OCI-LY1 (cell line): ENCODE measurements at regions not wholly inside any gene's neighbourhood (a gene's known extent, or its start where the extent isn't known, plus 50 kb on each side); places are given as distances from the start of the nearest gene placed in this dataset.

Source experiments
- H2AFZ ChIP-seq: fragments of 200-600 bp; sonication (generic), shearing (Covaris generic); 2 replicates; pipeline ENCODE4 v1.6.0; 2014; ENCODE audit warnings: antibody characterized with exemption, mild to moderate bottlenecking, low read length
- H3F3A ChIP-seq: fragments of 200-600 bp; sonication (generic), shearing (Covaris generic); 2 replicates; pipeline ENCODE4 v1.6.0; 2014; ENCODE audit warnings: mild to moderate bottlenecking, antibody characterized with exemption, low read length, moderate library complexity; ENCODE audit not compliant: insufficient read depth
- H3K27ac ChIP-seq: fragments of 200-600 bp; sonication (generic); 2 replicates; pipeline ENCODE4 v1.5.1; 2014; ENCODE audit warnings: low read length, mixed run types, mild to moderate bottlenecking, low read depth; ENCODE audit not compliant: poor library complexity, severe bottlenecking
- H3K27me3 ChIP-seq: fragments of 200-600 bp; sonication (generic); 2 replicates; pipeline ENCODE4 v1.6.0; 2014; ENCODE audit warnings: antibody characterized with exemption, mild to moderate bottlenecking, low read length, moderate library complexity; ENCODE audit not compliant: insufficient read depth
- H3K36me3 ChIP-seq: fragments of 200-600 bp; sonication (generic); 2 replicates; pipeline ENCODE4 v1.6.1; 2014; ENCODE audit warnings: mild to moderate bottlenecking, antibody characterized with exemption, low read length, moderate library complexity, mixed read lengths; ENCODE audit not compliant: insufficient read depth
- H3K4me1 ChIP-seq: fragments of 200-600 bp; sonication (generic); 2 replicates; pipeline ENCODE4 v1.5.1; 2014; ENCODE audit warnings: mild to moderate bottlenecking, low read length, moderate library complexity; ENCODE audit not compliant: insufficient read depth, severe bottlenecking
- H3K4me2 ChIP-seq: fragments of 200-600 bp; sonication (generic), shearing (Covaris generic); 2 replicates; pipeline ENCODE4 v1.6.1; 2014; ENCODE audit warnings: low read length
- H3K4me3 ChIP-seq: fragments of 200-600 bp; sonication (generic); 2 replicates; pipeline ENCODE4 v1.5.1; 2014; ENCODE audit warnings: low read length, low read depth, mild to moderate bottlenecking, mixed read lengths; ENCODE audit not compliant: poor library complexity, severe bottlenecking
- H3K79me2 ChIP-seq: fragments of 200-600 bp; shearing (Covaris generic); 2 replicates; pipeline ENCODE4 v1.6.1; 2016; ENCODE audit warnings: mixed run types, low read length, mixed read lengths; ENCODE audit not compliant: insufficient read depth
- H3K9ac ChIP-seq: fragments of 200-600 bp; sonication (generic), shearing (Covaris generic); 2 replicates; pipeline ENCODE4 v1.6.1; 2014; ENCODE audit warnings: mild to moderate bottlenecking, low read length, mixed read lengths
- H3K9me2 ChIP-seq: fragments of 200-600 bp; sonication (generic), shearing (Covaris generic); 2 replicates; pipeline ENCODE4 v1.6.1; 2014; ENCODE audit warnings: low read depth, mild to moderate bottlenecking, low read length, mixed read lengths
- H3K9me3 ChIP-seq: fragments of 200-600 bp; shearing (Covaris generic); 2 replicates; pipeline ENCODE4 v1.6.1; 2014; ENCODE audit warnings: low read length, mixed read lengths
- H4K20me1 ChIP-seq: fragments of 200-600 bp; sonication (generic), shearing (Covaris generic); 2 replicates; pipeline ENCODE4 v1.6.0; 2016; ENCODE audit warnings: mild to moderate bottlenecking, low read length; ENCODE audit not compliant: insufficient read depth
- CTCF ChIP-seq: fragments of 200-600 bp; sonication (generic), shearing (Covaris generic); IDR thresholded peaks from 2 replicates; pipeline ENCODE4 v1.5.1; 2017; ENCODE audit warnings: mild to moderate bottlenecking, antibody characterized with exemption, low read length, moderate library complexity, mixed read lengths
- EZH2 ChIP-seq: fragments of 200-600 bp; sonication (generic), shearing (Covaris generic); IDR thresholded peaks from 2 replicates; pipeline ENCODE4 v1.8.0; 2017; ENCODE audit warnings: borderline replicate concordance, mixed run types, mild to moderate bottlenecking, antibody characterized with exemption, low read length, moderate library complexity, mixed read lengths

- Histone ChIP-seq H3K9ac (no peak overlapping the region), H3F3A (no peaks in the 10 kb centered on the region)
Observed at GRCh38 chr16:51306116-51306515, 155.0 kb upstream of the SALL1 start.

DNA sequence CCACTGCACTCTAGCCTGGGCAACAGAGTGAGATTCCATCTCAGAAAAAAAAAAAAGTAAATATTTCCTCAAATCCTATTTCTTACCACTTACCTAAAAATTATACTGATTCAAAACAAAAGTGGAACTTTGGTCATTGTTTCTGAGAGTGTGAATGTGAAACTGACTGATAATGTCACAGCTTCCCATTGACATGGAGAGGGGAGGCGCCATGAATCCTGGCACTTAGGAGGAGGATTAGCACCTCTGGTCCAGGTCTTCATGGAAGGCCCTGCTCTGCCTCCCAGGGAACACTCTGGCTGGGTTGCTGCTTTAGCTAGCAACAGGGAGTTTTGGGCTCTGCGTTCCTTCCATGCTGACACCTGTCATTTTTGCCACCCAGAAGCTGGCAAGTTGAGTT is 154.3 kb upstream of the SALL1 start:
- TF ChIP-seq EZH2: no peak
- TF ChIP-seq CTCF: no peak

More at GRCh38 chr16:51306116-51306515, 155.0 kb upstream of the SALL1 start:
- TF ChIP-seq EZH2 (no peak), CTCF (no peak)
- no peaks in the 10 kb centered on the region for H3K27me3 ChIP-seq
- no peaks in the 10 kb centered on the region for H3K9me3 ChIP-seq
- H3K36me3 ChIP-seq: no peaks in the 10 kb centered on the region
- no peaks in the 10 kb centered on the region for H3K4me1 ChIP-seq
- no peaks in the 10 kb centered on the region for H3K79me2 ChIP-seq
- no peak overlapping the region for H3K4me3 ChIP-seq
- H2AFZ ChIP-seq: no peak overlapping the region
- H3K4me2 ChIP-seq: no peak overlapping the region
- no peaks in the 10 kb centered on the region for H3K9me2 ChIP-seq
- no peaks in the 10 kb centered on the region for H4K20me1 ChIP-seq
- no peak overlapping the region for H3K27ac ChIP-seq

GRCh38 chr16:51302042-51302441 is 151.0 kb upstream of the SALL1 start:
- no peak for TF ChIP-seq CTCF
- TF ChIP-seq EZH2: no peak
- H3F3A ChIP-seq: no peaks in the 10 kb centered on the region
- H4K20me1 ChIP-seq: no peaks in the 10 kb centered on the region
- H3K36me3 ChIP-seq: no peaks in the 10 kb centered on the region
- H3K9me3 ChIP-seq: no peaks in the 10 kb centered on the region
- no peak overlapping the region for H3K9ac ChIP-seq
- 0 out of 2 replicates have a peak, but pooled peaks cover 3% of the 10 kb centered on the region for H3K27me3 ChIP-seq
- H3K79me2 ChIP-seq: no peaks in the 10 kb centered on the region
- no peaks in the 10 kb centered on the region for H3K4me1 ChIP-seq
- no peak overlapping the region for H3K4me3 ChIP-seq
- no peak overlapping the region for H3K4me2 ChIP-seq
- no peaks in the 10 kb centered on the region for H3K9me2 ChIP-seq
- H2AFZ ChIP-seq: no peak overlapping the region
- H3K27ac ChIP-seq: no peak overlapping the region

More for the DNA sequence above, 154.3 kb upstream of the SALL1 start:
- Histone ChIP-seq H3K27ac (no peak overlapping the region), H3F3A (no peaks in the 10 kb centered on the region), H3K27me3 (no peaks in the 10 kb centered on the region), H3K4me3 (no peak overlapping the region), H3K9me3 (no peaks in the 10 kb centered on the region), H3K9me2 (no peaks in the 10 kb centered on the region), H4K20me1 (no peaks in the 10 kb centered on the region), H3K79me2 (no peaks in the 10 kb centered on the region), H3K4me2 (no peak overlapping the region), H3K36me3 (no peaks in the 10 kb centered on the region), H2AFZ (no peak overlapping the region), H3K4me1 (no peaks in the 10 kb centered on the region), H3K9ac (no peak overlapping the region)
